Lower leg skin (tissue), 3 donors: ENCODE measurements at regions not wholly inside any gene's neighbourhood (a gene's known extent, or its start where the extent isn't known, plus 50 kb on each side); places are given as distances from the start of the nearest gene placed in this dataset.

Source experiments
- POLR2A ChIP-seq, 2 donors: fragments of 450-650 bp; IDR thresholded peaks; one replicate each; pipeline ENCODE4 v1.6.1; 2016 to 2017; ENCODE audit warnings: antibody characterized with exemption in 2 of 2, mild to moderate bottlenecking in 1 of 2, moderate library complexity in 1 of 2
- TF ChIP-seq, protein P1 (sequence below), 3 donors: fragments of 450-650 bp; IDR thresholded peaks; one replicate each; pipeline ENCODE4 v1.5.1; 2016; ENCODE audit warnings: antibody characterized with exemption in 3 of 3, mild to moderate bottlenecking in 3 of 3, moderate library complexity in 2 of 3

DNA sequence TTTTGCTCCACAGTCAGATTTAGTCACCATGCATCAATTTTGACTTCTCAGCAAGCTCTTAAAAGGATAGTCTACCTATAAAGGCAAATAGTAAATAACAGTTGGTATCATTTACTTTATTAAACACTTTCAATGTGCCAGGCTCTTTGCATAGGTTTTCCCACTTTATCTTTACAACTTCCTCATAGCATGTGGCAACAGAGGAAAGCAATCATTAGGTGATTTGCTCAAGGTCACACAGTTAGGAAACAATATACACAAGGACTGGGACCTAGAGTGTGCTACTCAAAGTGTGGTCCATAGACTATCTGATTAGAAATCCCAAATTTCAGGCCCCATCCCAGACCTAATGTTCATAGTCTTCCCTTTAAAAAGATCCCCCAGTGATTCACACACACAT lies 212.3 kb downstream of the MTERF1 start:
- TF ChIP-seq POLR2A (IDR thresholded peaks at IDR 0.05): no peak
- TF ChIP-seq, protein P1, sequence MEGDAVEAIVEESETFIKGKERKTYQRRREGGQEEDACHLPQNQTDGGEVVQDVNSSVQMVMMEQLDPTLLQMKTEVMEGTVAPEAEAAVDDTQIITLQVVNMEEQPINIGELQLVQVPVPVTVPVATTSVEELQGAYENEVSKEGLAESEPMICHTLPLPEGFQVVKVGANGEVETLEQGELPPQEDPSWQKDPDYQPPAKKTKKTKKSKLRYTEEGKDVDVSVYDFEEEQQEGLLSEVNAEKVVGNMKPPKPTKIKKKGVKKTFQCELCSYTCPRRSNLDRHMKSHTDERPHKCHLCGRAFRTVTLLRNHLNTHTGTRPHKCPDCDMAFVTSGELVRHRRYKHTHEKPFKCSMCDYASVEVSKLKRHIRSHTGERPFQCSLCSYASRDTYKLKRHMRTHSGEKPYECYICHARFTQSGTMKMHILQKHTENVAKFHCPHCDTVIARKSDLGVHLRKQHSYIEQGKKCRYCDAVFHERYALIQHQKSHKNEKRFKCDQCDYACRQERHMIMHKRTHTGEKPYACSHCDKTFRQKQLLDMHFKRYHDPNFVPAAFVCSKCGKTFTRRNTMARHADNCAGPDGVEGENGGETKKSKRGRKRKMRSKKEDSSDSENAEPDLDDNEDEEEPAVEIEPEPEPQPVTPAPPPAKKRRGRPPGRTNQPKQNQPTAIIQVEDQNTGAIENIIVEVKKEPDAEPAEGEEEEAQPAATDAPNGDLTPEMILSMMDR (IDR thresholded peaks at IDR 0.05): no peak
